ENCODE measurements at regions not wholly inside any gene's neighbourhood (a gene's known extent, or its start where the extent isn't known, plus 50 kb on each side); places are given as distances from the start of the nearest gene placed in this dataset.

GRCh38 chr12:73598626-73599025 is 939.0 kb upstream of the ATXN7L3B start:
- no peak for TF ChIP-seq CTCF (IDR thresholded peaks at IDR 0.05; ENCODE audit: poor library complexity)
- TF ChIP-seq EZH2 (IDR thresholded peaks at IDR 0.05; ENCODE audit: borderline replicate concordance) = no peak

Measured in hepatocyte (in vitro differentiated cells).